Aorta (tissue), 5 donors: ENCODE measurements at regions not wholly inside any gene's neighbourhood (a gene's known extent, or its start where the extent isn't known, plus 50 kb on each side); places are given as distances from the start of the nearest gene placed in this dataset.

Experiments
- ATAC-seq: fragments of 200-7000 bp; cut with Tn5 transposase; one replicate; pipeline ENCODE4 v1.9.1; 2022; ENCODE audit warnings: moderate library complexity; ENCODE audit not compliant: low FRiP score
- DNase-seq, 2 donors: peaks; one replicate each; pipeline ENCODE4 v3.0.0-alpha.2; 2020
- H3K27ac ChIP-seq, 2 donors: one replicate each; pipeline ENCODE4 v1.5.1; 2013; ENCODE audit warnings: low read length in 2 of 2, mild to moderate bottlenecking in 2 of 2, moderate library complexity in 2 of 2, control low read depth in 1 of 2, inconsistent platforms in 1 of 2, low read depth in 1 of 2
- H3K27me3 ChIP-seq, 2 donors: one replicate each; pipeline ENCODE4 v1.6.1; 2013; ENCODE audit warnings: control low read depth in 1 of 2, low read length in 1 of 2, mild to moderate bottlenecking in 1 of 2, moderate library complexity in 1 of 2; ENCODE audit not compliant: insufficient read depth in 2 of 2, control insufficient read depth in 1 of 2
- H3K36me3 ChIP-seq, 2 donors: one replicate each; pipeline ENCODE4 v1.6.1; 2013; ENCODE audit warnings: control low read depth in 1 of 2, low read length in 1 of 2, mild to moderate bottlenecking in 1 of 2; ENCODE audit not compliant: insufficient read depth in 2 of 2, control insufficient read depth in 1 of 2
- H3K4me1 ChIP-seq, 2 donors: one replicate each; pipeline ENCODE4 v1.6.1; 2013; ENCODE audit warnings: low read length in 2 of 2, control low read depth in 1 of 2, mild to moderate bottlenecking in 1 of 2, moderate library complexity in 1 of 2; ENCODE audit not compliant: insufficient read depth in 2 of 2, control insufficient read depth in 1 of 2
- H3K4me3 ChIP-seq, 2 donors: one replicate each; pipeline ENCODE4 v1.5.1; 2013; ENCODE audit warnings: low read length in 2 of 2, control low read depth in 1 of 2, mild to moderate bottlenecking in 1 of 2
- H3K9me3 ChIP-seq: one replicate; pipeline ENCODE4 v1.6.1; 2013; ENCODE audit warnings: mild to moderate bottlenecking, low read length; ENCODE audit not compliant: control insufficient read depth
- WGBS, 2 donors: extraction: QIAGEN DNeasy Blood & Tissue Kit; methylation state at CpG; one replicate each; pipeline ENCODE4 v1.1.7; 2013; 5-methylcytosine and 5-hydroxymethylcytosine counted together
- intact Hi-C, 2 donors: fragments of 100-400 bp; cut with DNase I; formaldehyde crosslinking; loops; one replicate each; pipeline versions ENCODE4 v1.14.2 to v1.15.0; 2022
- donor health status: healthy with polysubstance abuse.
- donor health status: Bipolar disorder and iron deficiency.
- donor health status: DM: no; HTN: no; CAD: no.
- donor health status: DM: no; HTN: no; CAD: no.
- donor health status: DM: yes; HTN: yes; CAD: no.

DNA sequence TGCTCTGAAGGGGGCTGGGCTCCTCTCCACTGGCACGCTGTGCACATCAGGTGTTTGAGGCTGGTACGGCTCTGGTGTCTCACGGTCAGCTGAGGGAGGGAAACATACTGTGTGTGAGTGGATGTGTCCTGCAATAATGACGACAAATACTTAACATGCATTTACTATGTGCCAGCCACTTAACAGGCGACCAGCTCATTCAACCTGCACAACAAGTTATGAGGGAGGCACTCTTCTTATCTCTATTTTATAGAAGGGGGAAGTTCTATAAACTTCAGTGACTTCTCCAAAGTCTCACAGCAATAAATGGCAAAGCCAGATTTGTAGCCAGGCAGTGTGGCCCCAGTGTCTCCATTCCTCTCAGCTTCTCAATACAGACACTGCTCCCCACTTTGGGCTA lies 83.1 kb upstream of the LINGO1 start:
- 78 to 79% methylated on average over 5 of the region's 5 CpGs for WGBS, 2 donors
- no peak for ATAC-seq
- no peak for DNase-seq
- Histone ChIP-seq H3K4me1 (no peaks in the 10 kb centered on the region), H3K4me3 (no peak overlapping the region), H3K27ac (no peak overlapping the region), H3K36me3 (no peaks in the 10 kb centered on the region), H3K9me3 (no peaks in the 10 kb centered on the region), H3K27me3 (no peaks in the 10 kb centered on the region)
- intact Hi-C loops: no loop called here

- intact Hi-C loops: no loop called here
- DNase-seq (no peak), ATAC-seq (no peak)
- Histone ChIP-seq H3K27me3 (no peaks in the 10 kb centered on the region), H3K4me3 (no peak overlapping the region), H3K9me3 (no peaks in the 10 kb centered on the region), H3K4me1 (no peaks in the 10 kb centered on the region), H3K36me3 (no peaks in the 10 kb centered on the region), H3K27ac (no peak overlapping the region)
- WGBS, 2 donors: 40 to 51% methylated on average over 6 of the region's 6 CpGs
Measured at GRCh38 chr15:77715051-77715450, 82.3 kb upstream of the LINGO1 start.

DNA sequence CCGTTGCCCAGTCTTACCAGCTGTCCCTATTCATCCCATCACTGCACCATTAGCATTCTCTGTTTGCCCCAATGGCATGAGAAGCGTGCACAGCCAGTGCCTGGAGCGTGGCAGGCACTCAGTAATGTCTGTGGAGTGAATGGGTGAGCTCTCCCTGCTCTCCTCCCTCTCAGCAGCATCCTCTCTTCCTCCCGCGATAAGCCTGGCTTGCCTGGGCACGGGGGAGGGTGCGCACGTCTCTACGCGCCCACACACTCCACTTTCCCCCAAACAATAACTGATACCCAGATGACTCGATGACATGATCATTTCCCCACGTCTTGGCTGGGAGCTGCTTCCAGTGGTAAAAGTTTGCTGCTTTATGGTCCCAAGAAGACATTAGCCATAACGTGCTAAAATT lies 81.8 kb upstream of the LINGO1 start:
- intact Hi-C loops: no loop called here
- DNase-seq (no peak), ATAC-seq (no peak)
- H3K27ac ChIP-seq: no peak overlapping the region
- WGBS, 2 donors: 42 to 56% methylated on average over 13 of the region's 13 CpGs
- no peak overlapping the region for H3K4me3 ChIP-seq
- H3K4me1 ChIP-seq: no peaks in the 10 kb centered on the region
- H3K36me3 ChIP-seq: no peaks in the 10 kb centered on the region
- H3K9me3 ChIP-seq: no peaks in the 10 kb centered on the region
- H3K27me3 ChIP-seq: no peaks in the 10 kb centered on the region

- H3K27me3 ChIP-seq: no peaks in the 10 kb centered on the region
- H3K27ac ChIP-seq: no peak overlapping the region
- H3K4me3 ChIP-seq: no peak overlapping the region
- no peaks in the 10 kb centered on the region for H3K4me1 ChIP-seq
- H3K36me3 ChIP-seq: no peaks in the 10 kb centered on the region
- no peak for ATAC-seq
- no peaks in the 10 kb centered on the region for H3K9me3 ChIP-seq
- intact Hi-C loops: no loop called here
- no peak for DNase-seq
- 66 to 69% methylated on average over 4 of the region's 4 CpGs for WGBS, 2 donors
Measured at GRCh38 chr15:77714023-77714422, 81.3 kb upstream of the LINGO1 start.

DNA sequence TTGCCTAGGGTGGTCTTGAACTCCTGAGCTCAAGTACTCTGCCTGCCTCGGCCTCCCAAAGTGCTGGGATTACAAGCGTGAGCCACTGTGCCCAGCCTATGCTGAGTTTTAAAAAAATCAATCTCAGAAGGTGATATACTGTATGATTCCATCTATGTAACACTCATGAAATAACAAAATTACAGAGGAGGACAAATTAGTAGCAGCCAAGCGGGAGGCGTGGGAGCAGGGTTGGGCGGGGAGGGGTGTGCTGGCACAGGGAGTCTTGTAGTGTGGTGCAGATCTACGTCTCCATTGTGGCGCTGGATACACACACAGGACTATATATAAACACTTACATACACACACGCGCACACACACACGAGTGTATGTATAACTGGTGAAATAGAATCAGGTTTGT lies 80.6 kb upstream of the LINGO1 start:
- DNase-seq: no peak
- H3K36me3 ChIP-seq: no peaks in the 10 kb centered on the region
- no peaks in the 10 kb centered on the region for H3K9me3 ChIP-seq
- no peaks in the 10 kb centered on the region for H3K4me1 ChIP-seq
- no peak for ATAC-seq
- 80 to 84% methylated on average over 10 of the region's 10 CpGs for WGBS, 2 donors
- no peak overlapping the region for H3K4me3 ChIP-seq
- H3K27ac ChIP-seq: no peak overlapping the region
- intact Hi-C loops: no loop called here
- H3K27me3 ChIP-seq: no peaks in the 10 kb centered on the region

GRCh38 chr15:77712438-77712837 lies 79.7 kb upstream of the LINGO1 start:
- H3K4me3 ChIP-seq: no peak overlapping the region
- H3K27me3 ChIP-seq: no peaks in the 10 kb centered on the region
- DNase-seq (no peak), ATAC-seq (no peak)
- H3K9me3 ChIP-seq: no peaks in the 10 kb centered on the region
- H3K4me1 ChIP-seq: no peaks in the 10 kb centered on the region
- no peak overlapping the region for H3K27ac ChIP-seq
- intact Hi-C loops: no loop called here
- no peaks in the 10 kb centered on the region for H3K36me3 ChIP-seq
- WGBS, 2 donors: 61 to 66% methylated on average over 4 of the region's 4 CpGs

- no peaks in the 10 kb centered on the region for H3K9me3 ChIP-seq
- no peaks in the 10 kb centered on the region for H3K4me1 ChIP-seq
- DNase-seq (no peak), ATAC-seq (no peak)
- 81 to 82% methylated on average over 13 of the region's 13 CpGs for WGBS, 2 donors
- no peak overlapping the region for H3K4me3 ChIP-seq
- H3K36me3 ChIP-seq: no peaks in the 10 kb centered on the region
- H3K27ac ChIP-seq: no peak overlapping the region
- H3K27me3 ChIP-seq: no peaks in the 10 kb centered on the region
- intact Hi-C loops: no loop called here
Measured at GRCh38 chr15:77710637-77711036, 77.9 kb upstream of the LINGO1 start.

DNA sequence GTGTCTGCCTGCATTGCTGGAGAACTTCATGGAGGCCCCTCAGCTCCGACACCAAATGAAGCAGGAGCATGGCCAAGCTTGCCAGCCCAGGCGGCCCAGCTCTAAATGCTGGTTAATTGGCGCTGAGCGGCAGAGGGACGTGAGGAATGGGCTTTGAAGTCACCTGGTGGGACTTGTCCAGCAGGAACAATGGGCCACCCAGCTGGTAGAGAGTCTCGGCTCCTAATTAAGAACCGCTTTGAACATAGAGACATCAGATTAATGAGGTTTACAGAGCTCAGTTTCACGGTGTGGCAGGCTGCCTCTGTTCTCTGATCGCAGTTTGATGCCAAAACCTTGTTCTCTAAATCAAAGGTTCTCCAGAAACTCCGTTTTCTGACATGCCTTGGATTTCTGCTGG lies 77.5 kb upstream of the LINGO1 start:
- 69% methylated on average over 10 of the region's 10 CpGs for WGBS, 2 donors
- ATAC-seq: no peak
- no peak for DNase-seq
- Histone ChIP-seq H3K4me3 (no peak overlapping the region), H3K4me1 (no peaks in the 10 kb centered on the region), H3K9me3 (no peaks in the 10 kb centered on the region), H3K27ac (no peak overlapping the region), H3K36me3 (no peaks in the 10 kb centered on the region), H3K27me3 (no peaks in the 10 kb centered on the region)
- intact Hi-C loops: no loop called here

GRCh38 chr15:77709135-77709886 lies 76.6 kb upstream of the LINGO1 start:
- Histone ChIP-seq H3K27ac (no peak overlapping the region), H3K27me3 (no peaks in the 10 kb centered on the region), H3K4me1 (no peaks in the 10 kb centered on the region), H3K4me3 (no peak overlapping the region), H3K36me3 (no peaks in the 10 kb centered on the region), H3K9me3 (no peaks in the 10 kb centered on the region)
- intact Hi-C loops: no loop called here
- 81 to 82% methylated on average over 10 of the region's 10 CpGs for WGBS, 2 donors
- ATAC-seq (no peak), DNase-seq (no peak)
